Colonic mucosa (tissue), 4 donors: ENCODE measurements at regions not wholly inside any gene's neighbourhood (a gene's known extent, or its start where the extent isn't known, plus 50 kb on each side); places are given as distances from the start of the nearest gene placed in this dataset.

Experiments
- DNase-seq: peaks from one replicate; pipeline ENCODE4 v3.0.0-alpha.2; 2020
- H3K27ac ChIP-seq: fragments of 200-600 bp; one replicate; pipeline ENCODE4 v1.8.0; 2021
- H3K27me3 ChIP-seq: fragments of 200-600 bp; one replicate; pipeline ENCODE4 v1.8.0; 2021
- H3K36me3 ChIP-seq: fragments of 200-600 bp; one replicate; pipeline ENCODE4 v1.8.0; 2021
- H3K4me1 ChIP-seq: fragments of 200-600 bp; one replicate; pipeline ENCODE4 v1.8.0; 2021; ENCODE audit warnings: mild to moderate bottlenecking
- H3K4me3 ChIP-seq: fragments of 200-600 bp; one replicate; pipeline ENCODE4 v1.8.0; 2021
- H3K9ac ChIP-seq, 2 donors: one replicate each; pipeline ENCODE4 v1.7.0; 2013; ENCODE audit warnings: control low read depth in 2 of 2, low read depth in 2 of 2, low read length in 2 of 2
- H3K9me3 ChIP-seq: fragments of 200-600 bp; one replicate; pipeline ENCODE4 v1.8.0; 2021
- CTCF ChIP-seq: fragments of 200-600 bp; IDR thresholded peaks from one replicate; pipeline ENCODE4 v1.8.0; 2022; ENCODE audit warnings: antibody characterized with exemption, mild to moderate bottlenecking
- intact Hi-C: fragments of 100-400 bp; cut with DNase I; formaldehyde crosslinking; loops from one replicate; pipeline ENCODE4 v1.14.1; 2022
- donor health status: healthy.
- donor health status: DM: no; HTN: no; CAD: no.
- donor health status: DM: no; HTN: no; CAD: no.

- Histone ChIP-seq H3K9ac (no peak overlapping the region), H3K9me3 (no peaks in the 10 kb centered on the region), H3K27me3 (no peaks in the 10 kb centered on the region), H3K36me3 (no peaks in the 10 kb centered on the region), H3K4me1 (no peaks in the 10 kb centered on the region), H3K27ac (no peak overlapping the region), H3K4me3 (no peak overlapping the region)
- no peak for TF ChIP-seq CTCF
- intact Hi-C loops, result no loop called here
- DNase-seq, result no peak
Observed at GRCh38 chr18:37714691-37715090, 149.1 kb upstream of the CELF4 start.

GRCh38 chr18:37712776-37713175 is 147.2 kb upstream of the CELF4 start:
- TF ChIP-seq CTCF, result no peak
- Histone ChIP-seq H3K4me1 (no peaks in the 10 kb centered on the region), H3K9me3 (no peaks in the 10 kb centered on the region), H3K4me3 (no peak overlapping the region), H3K27me3 (no peaks in the 10 kb centered on the region), H3K36me3 (no peaks in the 10 kb centered on the region), H3K27ac (no peak overlapping the region), H3K9ac (no peak overlapping the region)
- no peak for DNase-seq
- intact Hi-C loops, result no loop called here

- no peaks in the 10 kb centered on the region for H3K36me3 ChIP-seq
- no peak overlapping the region for H3K27ac ChIP-seq
- no peak for DNase-seq
- no peak for TF ChIP-seq CTCF
- H3K9ac ChIP-seq, result no peak overlapping the region
- no peaks in the 10 kb centered on the region for H3K4me1 ChIP-seq
- no peak overlapping the region for H3K4me3 ChIP-seq
- no peaks in the 10 kb centered on the region for H3K9me3 ChIP-seq
- H3K27me3 ChIP-seq, result no peaks in the 10 kb centered on the region
- intact Hi-C loops, result no loop called here
Observed at GRCh38 chr18:37711766-37712505, 146.3 kb upstream of the CELF4 start.

- Histone ChIP-seq H3K27me3 (no peaks in the 10 kb centered on the region), H3K4me1 (no peaks in the 10 kb centered on the region), H3K9ac (no peak overlapping the region), H3K36me3 (no peaks in the 10 kb centered on the region), H3K9me3 (no peaks in the 10 kb centered on the region), H3K4me3 (no peak overlapping the region), H3K27ac (no peak overlapping the region)
- intact Hi-C loops, result no loop called here
- no peak for TF ChIP-seq CTCF
- no peak for DNase-seq
Observed at GRCh38 chr18:37710726-37711125, 145.1 kb upstream of the CELF4 start.

DNA sequence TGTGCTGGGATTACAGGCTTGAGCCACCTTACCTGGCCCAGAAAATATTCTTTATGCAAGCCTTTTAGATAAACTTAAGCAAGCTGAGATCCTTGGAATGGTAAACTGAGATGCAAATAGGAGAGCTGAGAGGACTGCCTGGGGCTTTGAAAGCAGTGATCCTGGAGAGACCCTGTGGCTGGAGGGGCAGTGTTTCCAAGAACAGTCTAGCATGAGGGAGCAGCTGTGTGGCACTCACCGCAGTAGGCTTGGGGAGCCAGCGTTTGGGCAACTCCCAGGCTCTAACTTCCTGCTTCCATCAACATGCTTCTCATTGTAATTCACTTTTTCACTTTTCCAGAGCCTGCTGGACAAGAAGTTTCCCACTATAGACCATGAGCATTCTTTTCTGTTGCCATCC is 144.1 kb upstream of the CELF4 start:
- Histone ChIP-seq H3K9me3 (no peaks in the 10 kb centered on the region), H3K9ac (no peak overlapping the region), H3K27me3 (no peaks in the 10 kb centered on the region), H3K4me3 (no peak overlapping the region), H3K36me3 (no peaks in the 10 kb centered on the region), H3K27ac (no peak overlapping the region), H3K4me1 (no peaks in the 10 kb centered on the region)
- intact Hi-C loops, result no loop called here
- no peak for TF ChIP-seq CTCF
- DNase-seq, result no peak
